HG02759 (cell line): ENCODE measurements at regions not wholly inside any gene's neighbourhood (a gene's known extent, or its start where the extent isn't known, plus 50 kb on each side); places are given as distances from the start of the nearest gene placed in this dataset.

Experiments
- ATAC-seq: cut with Tn5 transposase; IDR thresholded peaks from one replicate; pipeline ENCODE4 v1.9.1; 2021; ENCODE audit warnings: mild to moderate bottlenecking, moderate library complexity; ENCODE audit not compliant: unreplicated experiment

- no peak for ATAC-seq
Observed at GRCh38 chr14:101412739-101413138, 148.6 kb upstream of the DIO3 start.

GRCh38 chr14:101417434-101417833, 143.9 kb upstream of the DIO3 start:
- ATAC-seq: no peak

DNA sequence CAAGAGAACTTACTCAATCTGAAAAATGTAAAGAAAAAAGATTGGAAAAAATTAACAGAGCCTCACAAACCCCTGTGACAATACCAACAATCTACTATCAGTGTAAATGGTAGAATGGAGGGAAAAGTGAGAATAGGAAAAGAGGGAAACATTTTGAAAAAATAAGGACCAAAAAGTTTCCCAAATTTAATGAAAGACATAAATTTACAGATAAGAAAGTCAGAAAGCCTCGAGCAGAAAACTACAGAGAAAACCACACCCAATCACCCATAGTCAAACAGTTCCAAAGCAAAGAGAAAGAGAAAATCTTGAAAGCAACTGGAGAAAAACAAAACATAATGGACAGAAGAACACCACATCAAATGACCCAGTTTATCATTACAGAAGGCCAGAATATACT, 142.7 kb upstream of the DIO3 start:
- no peak for ATAC-seq

DNA sequence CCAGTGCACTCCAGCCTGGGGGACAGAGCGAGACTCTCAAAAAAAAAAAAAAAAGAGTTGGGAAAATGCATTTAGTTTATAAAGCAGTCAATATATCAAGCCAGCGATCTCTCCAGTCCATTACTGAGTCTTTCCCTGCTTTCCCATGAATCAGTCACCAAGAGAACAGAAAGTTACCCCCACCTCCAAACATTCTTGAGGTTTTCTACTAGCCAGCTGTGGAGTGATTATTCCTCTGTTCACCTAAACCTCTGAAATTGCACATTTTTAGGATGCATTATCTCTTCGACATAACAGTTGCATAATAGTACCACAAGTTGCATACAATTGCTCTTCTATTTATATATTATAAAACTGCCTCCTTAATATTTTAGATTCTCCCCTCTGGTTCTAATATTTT, 134.8 kb upstream of the DIO3 start:
- ATAC-seq: no peak

DNA sequence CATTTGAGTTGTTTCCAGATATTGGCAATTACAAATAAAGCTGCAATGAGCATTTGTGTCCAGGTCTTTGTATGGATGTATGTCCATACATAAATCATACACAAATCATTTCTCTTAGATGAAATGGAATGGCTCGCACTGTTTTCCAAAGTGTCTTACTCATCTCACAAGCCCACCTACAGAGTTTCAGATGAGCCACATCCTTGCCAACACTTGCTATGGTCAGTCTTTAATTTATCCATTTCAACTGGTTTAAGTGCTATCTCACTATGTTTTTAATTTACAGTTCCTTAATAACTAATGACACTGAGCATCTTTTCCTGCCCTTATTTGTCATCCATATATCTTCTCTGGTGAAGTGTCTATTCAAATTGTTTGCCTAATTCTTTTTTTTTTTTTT, 132.9 kb upstream of the DIO3 start:
- no peak for ATAC-seq

DNA sequence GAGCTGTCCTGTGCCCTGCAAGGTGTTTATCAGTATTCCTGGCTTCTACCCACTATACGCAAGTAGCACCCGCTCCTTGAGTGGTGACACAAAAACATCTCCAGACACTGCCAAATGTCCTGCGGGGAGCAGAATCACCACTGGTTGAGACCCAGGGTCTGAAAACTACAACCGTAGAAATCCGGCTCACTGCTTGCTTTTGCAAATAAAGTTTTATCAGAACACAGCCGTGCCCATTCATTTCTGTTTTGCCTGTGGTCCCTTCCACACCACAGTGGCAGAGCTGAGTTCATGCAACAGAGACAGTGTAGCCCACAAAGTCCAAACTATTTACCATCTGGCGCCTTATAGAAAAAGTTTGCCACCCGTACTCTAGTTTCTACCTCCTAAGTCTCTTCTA, 125.7 kb upstream of the DIO3 start:
- no peak for ATAC-seq

GRCh38 chr14:101439023-101439422, 122.3 kb upstream of the DIO3 start:
- ATAC-seq: no peak

GRCh38 chr14:101440496-101440895, 120.8 kb upstream of the DIO3 start:
- no peak for ATAC-seq

DNA sequence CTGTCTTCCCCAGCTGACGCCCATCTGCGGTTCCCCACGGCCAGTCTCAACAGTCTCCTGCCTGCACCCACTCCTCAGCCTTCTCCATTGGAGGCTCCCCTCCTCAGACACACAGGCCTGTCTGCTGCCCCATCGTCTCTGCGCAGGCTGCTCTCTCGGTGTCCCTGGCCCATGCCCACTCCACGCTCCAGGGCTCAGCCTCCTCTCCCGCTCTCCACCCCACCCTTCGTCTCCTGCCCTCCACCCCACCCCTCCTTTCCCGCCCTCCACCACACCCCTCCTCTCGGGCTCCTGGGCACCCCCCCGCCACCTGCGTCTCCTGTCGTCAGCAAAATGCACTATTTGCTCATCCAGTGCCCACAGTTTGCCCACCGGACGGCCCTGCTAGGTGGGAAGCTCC, 119.6 kb upstream of the DIO3 start:
- no peak for ATAC-seq

GRCh38 chr14:101442451-101442850, 118.8 kb upstream of the DIO3 start:
- ATAC-seq: no peak

GRCh38 chr14:101444116-101444515, 117.2 kb upstream of the DIO3 start:
- ATAC-seq: no peak

DNA sequence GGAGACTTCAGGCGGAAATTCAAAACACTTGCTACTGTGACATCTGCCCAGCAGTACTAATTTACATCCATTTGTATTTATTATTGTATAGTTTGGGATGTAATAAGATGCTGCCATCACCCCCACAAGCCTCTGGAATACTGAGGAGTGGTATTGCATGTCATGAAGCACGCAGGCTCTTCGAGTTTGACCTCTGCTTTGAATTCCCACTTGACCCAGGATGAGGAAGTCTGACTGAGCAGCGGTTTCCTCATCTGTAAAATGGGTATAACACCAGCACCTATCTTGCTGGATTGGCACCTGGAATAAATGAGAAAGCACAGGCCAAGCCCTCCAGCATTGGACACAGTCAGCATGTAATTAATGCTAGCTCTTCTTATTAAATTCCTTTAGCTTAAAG, 116.0 kb upstream of the DIO3 start:
- no peak for ATAC-seq

- ATAC-seq: no peak
Observed at GRCh38 chr14:101446387-101446969, 114.8 kb upstream of the DIO3 start.

- no peak for ATAC-seq
Observed at GRCh38 chr14:101449114-101449513, 112.2 kb upstream of the DIO3 start.

GRCh38 chr14:101451166-101451565, 110.1 kb upstream of the DIO3 start:
- no peak for ATAC-seq

DNA sequence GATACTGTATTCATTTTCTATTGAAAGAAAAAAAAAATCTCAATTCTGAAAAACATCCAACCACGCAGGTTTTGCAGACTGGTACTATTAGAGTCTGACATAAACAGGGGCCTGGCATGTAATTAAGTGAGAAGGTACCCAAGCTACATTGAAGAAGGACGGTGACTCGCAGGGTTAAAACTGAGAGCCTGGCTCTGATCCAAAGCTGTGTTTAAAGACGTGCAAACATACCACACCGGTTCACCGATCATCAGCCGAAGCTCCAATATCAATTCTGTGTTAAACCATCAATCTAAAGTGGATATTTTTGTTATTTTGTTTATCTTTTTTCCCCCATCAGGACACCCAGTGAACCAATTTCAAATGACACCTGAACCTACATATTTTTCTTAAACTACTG, 108.1 kb upstream of the DIO3 start:
- ATAC-seq: no peak

DNA sequence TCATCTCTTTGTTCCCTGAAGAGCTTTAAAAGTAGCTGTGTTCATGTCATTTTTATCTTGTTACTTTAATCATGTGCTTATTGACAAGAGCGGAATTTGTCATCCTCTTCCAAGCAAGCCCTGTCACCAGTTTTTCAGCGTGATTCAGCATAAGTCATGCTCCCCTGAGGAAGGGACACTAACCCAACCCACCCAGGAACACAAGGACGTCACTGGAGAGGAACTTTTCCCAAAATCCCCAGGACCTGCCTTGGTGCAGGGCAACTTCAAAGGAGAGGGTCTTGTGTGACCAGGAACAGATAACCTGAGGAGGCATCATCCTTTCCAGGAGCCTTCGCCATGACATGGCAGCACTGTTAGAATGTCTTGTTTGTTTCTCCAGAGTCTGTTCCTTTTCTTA, 107.1 kb upstream of the DIO3 start:
- ATAC-seq: no peak

DNA sequence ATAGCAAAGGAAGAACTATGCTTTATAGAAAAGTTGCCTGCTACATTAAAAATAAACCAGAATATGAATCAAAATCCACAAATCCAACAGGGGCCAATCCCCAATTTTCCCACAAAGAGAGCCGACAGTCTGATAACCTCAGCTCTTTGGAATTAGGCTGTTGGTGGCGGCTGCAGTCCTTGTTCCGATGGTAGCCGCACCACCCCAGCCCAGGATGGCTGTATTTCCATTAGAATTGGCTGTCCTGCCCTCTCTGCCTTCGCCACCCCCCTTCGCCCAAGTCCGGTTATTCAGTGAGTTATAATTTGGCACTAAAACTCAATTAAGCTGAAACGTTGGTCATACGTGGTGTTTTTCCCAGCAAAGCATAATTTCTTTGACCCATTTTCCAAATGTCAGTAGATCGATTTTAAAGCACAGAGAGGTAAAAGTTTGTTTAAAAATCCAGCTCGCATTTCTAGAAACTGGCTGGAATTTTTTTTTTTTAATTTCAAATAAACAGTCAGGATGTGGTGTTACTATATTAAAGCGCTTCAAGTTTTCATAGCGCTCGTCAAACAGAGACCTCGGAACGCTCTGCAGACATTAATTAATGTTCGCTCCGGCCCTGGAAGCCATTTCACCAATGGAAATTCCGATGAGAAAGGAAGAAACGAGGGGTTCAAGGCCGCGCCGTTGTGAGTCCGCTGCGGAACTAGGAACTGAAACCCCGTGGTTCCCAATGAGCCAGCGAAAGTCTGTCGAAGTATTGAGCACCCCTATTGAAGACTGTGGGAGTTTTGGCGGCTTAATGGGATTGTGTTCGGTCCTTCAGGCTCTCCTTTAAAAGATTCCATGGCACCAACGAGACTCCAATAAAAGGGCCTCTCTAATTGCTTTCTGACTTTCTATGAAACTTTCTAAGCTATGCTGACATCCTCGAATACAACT, 104.8 kb upstream of the DIO3 start:
- ATAC-seq: no peak

DNA sequence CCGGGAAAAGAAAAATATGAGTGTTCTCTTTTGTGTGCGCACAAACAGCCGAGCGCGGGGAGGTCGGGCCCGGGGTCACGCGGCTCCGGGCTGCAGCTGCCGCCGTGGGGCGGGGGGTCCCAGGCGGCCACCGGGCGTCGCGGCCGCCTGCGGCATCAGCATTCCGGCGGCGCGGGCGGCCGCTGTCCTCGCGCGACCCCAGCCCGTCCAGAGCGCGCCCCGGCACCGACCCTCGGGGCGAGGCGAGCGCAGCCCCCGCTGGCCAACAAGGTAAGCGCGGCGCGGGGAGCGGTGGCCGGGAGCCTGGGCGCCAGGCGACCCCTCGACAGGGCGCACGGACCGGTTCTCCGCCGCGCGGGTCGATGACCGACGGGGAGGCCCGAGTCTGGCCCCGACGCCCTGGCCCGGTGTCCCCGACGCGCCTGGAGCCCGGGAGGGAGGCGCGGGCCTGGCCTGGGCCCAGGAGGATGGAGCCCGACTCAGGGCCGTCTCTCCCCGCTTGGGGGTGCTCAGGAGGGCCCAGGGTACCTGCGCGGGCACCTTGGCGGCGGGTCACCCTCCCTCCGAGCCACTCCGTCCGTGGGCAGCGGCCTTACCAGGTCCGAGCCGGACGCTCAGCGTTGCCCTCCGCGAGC, 103.9 kb upstream of the DIO3 start:
- ATAC-seq: no peak

DNA sequence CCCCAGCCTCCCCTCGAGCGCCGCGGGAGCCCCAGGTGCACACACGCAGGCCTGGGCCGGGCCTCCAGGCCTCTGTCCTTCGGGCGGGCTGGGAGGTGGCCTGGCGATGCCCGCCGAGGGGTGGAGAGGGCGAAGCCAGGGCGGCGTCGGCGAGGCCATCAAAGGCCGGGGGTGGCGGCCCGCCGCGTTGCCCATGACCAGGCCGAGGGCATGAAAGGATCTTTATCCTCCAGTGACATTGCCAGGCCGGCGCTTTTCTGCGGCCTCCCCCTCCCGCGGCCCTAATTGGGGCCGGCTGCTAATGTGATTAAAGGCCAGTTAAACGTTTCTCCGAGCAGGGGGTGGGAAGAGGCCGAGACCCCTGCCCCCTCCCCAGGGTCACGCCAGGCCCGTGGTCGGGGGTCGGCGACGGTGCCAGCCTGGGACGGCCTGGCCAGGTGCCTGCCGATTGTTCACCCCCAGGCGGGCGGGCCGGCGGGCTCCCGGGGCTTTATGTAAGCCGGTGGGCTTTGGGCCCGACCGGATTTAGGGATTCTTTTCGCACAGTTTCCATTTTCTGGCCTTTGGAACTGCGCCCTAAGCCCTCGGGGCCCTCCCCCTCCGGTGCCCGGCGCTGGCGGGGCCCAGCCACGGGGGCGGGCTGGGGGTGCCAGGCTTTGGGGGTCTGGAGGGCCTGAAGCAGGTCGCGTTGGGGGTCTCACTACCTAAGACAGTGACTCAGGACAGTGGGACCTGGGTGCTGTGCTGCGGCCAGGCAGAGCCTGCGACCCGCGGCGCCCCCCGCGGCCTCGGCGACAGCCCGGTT, 103.2 kb upstream of the DIO3 start:
- no peak for ATAC-seq
